Brain microvascular endothelial cell (primary cell): ENCODE measurements at regions not wholly inside any gene's neighbourhood (a gene's known extent, or its start where the extent isn't known, plus 50 kb on each side); places are given as distances from the start of the nearest gene placed in this dataset.
"Not testable (repeated sequence)": the region's sequence is repeated elsewhere in the genome, so short reads cannot be mapped to it uniquely, and the experiment has no call there.

ENCODE experiments used
- DNase-seq: peaks from one replicate; pipeline ENCODE4 v3.0.0-alpha.2; 2020
- H3K27ac ChIP-seq: fragments of 250-450 bp; sonication (Bioruptor Pico); 2 replicates; pipeline ENCODE4 v1.5.1; 2020; ENCODE audit warnings: mild to moderate bottlenecking, moderate library complexity
- H3K27me3 ChIP-seq: fragments of 250-450 bp; sonication (Bioruptor Pico); replicated peaks from 2 replicates; pipeline ENCODE4 v1.5.1; 2020; ENCODE audit warnings: mild to moderate bottlenecking
- H3K36me3 ChIP-seq: fragments of 250-450 bp; sonication (Bioruptor Pico); replicated peaks from 2 replicates; pipeline ENCODE4 v1.5.1; 2020; ENCODE audit warnings: mild to moderate bottlenecking
- H3K4me3 ChIP-seq: 2 replicates; pipeline ENCODE4 v1.5.1; 2011; ENCODE audit warnings: low read depth, mild to moderate bottlenecking, control low read depth, low read length, moderate library complexity
- CTCF ChIP-seq: IDR thresholded peaks from 2 replicates; pipeline ENCODE4 v1.5.1; 2011; ENCODE audit warnings: low read depth, mild to moderate bottlenecking, moderate library complexity, low read length, control low read depth, inconsistent platforms; ENCODE audit errors: missing control alignments
- in situ Hi-C: cut with HindIII; loops from 2 replicates; pipeline ENCODE4 v1.10.0; 2017; ENCODE audit warnings: low sequenced_read_pairs, low pct_ligation_motif_present

GRCh38 chr3:19825193-19825592 is 108.8 kb downstream of the EFHB start:
- no peak overlapping the region for H3K27ac ChIP-seq
- no peak overlapping the region for H3K4me3 ChIP-seq
- H3K36me3 ChIP-seq: no peaks in the 10 kb centered on the region
- in situ Hi-C loops: no loop called here
- no peak for DNase-seq
- TF ChIP-seq CTCF: no peak
- no peaks in the 10 kb centered on the region for H3K27me3 ChIP-seq

DNA sequence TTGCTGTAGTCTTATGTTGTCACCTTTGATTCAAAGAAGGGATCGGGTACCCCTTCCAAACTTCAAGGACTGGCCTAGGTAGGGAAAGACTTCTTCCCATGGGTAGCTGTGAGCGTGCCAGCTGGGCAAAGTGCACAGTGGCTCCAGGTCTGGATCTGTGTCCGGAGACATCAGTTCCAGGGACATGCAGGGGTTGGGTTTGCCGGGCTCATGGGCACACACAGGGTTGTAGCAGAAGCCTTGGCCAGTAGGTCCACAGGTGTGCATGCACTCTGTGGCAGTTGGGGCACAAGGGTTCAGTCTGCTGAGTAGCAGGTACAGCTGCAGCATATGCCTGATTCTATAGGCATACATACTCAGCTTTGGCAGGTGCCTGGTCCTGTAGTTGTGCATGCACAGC is 111.2 kb downstream of the EFHB start:
- in situ Hi-C loops: no loop called here
- no peak for TF ChIP-seq CTCF
- DNase-seq: no peak
- no peaks in the 10 kb centered on the region for H3K27me3 ChIP-seq
- no peak overlapping the region for H3K4me3 ChIP-seq
- no peaks in the 10 kb centered on the region for H3K36me3 ChIP-seq
- H3K27ac ChIP-seq: no peak overlapping the region

- in situ Hi-C loops: no loop called here
- no peak overlapping the region for H3K27ac ChIP-seq
- no peak for TF ChIP-seq CTCF
- no peak overlapping the region for H3K4me3 ChIP-seq
- no peaks in the 10 kb centered on the region for H3K27me3 ChIP-seq
- no peak for DNase-seq
- no peaks in the 10 kb centered on the region for H3K36me3 ChIP-seq
Observed at GRCh38 chr3:19816631-19817030, 117.4 kb downstream of the EFHB start.

GRCh38 chr3:19815805-19816204 is 118.2 kb downstream of the EFHB start:
- H3K4me3 ChIP-seq: no peak overlapping the region
- no peak for TF ChIP-seq CTCF
- no peak for DNase-seq
- H3K27ac ChIP-seq: no peak overlapping the region
- no peaks in the 10 kb centered on the region for H3K27me3 ChIP-seq
- in situ Hi-C loops: no loop called here
- no peaks in the 10 kb centered on the region for H3K36me3 ChIP-seq

GRCh38 chr3:19813743-19814142 is 120.3 kb downstream of the EFHB start:
- H3K27me3 ChIP-seq, DNase-seq, in situ Hi-C loops, H3K27ac ChIP-seq, H3K4me3 ChIP-seq, H3K36me3 ChIP-seq: not testable (repeated sequence)

DNA sequence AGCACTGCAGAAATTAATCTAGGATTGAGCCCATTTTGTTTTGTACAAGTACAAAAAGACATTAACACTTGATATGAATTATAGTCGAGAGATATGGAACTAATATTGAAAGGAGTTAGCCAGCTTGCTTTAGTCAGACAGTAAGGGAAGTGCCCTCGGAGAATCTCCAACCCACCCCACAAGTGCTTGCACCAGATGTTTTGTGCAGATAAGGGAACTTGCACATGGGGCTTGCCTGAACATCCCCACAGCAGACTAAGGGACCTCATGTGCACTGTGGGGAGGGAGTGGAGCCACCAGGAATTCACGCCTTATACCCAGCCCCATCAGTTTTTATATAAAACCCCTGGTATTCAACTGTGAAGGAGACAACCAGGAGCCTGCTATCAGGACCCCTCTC is 122.3 kb downstream of the EFHB start:
- H3K4me3 ChIP-seq: no peak overlapping the region
- H3K27ac ChIP-seq: no peak overlapping the region
- DNase-seq: no peak
- TF ChIP-seq CTCF: no peak
- no peaks in the 10 kb centered on the region for H3K36me3 ChIP-seq
- in situ Hi-C loops: no loop called here
- no peaks in the 10 kb centered on the region for H3K27me3 ChIP-seq
